Heart left ventricle (tissue), 13 donors: ENCODE measurements at regions not wholly inside any gene's neighbourhood (a gene's known extent, or its start where the extent isn't known, plus 50 kb on each side); places are given as distances from the start of the nearest gene placed in this dataset.

Experiments used
- CTCF ChIP-seq, 12 donors: fragments of 200-600 bp; sonication (generic) in 4 of 12; IDR thresholded peaks; one replicate each; pipeline versions ENCODE4 v1.5.0 to v1.8.0; 2018 to 2022; ENCODE audit warnings: antibody characterized with exemption in 12 of 12, mild to moderate bottlenecking in 5 of 12
- POLR2A ChIP-seq, 2 donors: fragments of 450-650 bp; IDR thresholded peaks; one replicate each; pipeline ENCODE4 v1.6.1; 2017; ENCODE audit warnings: antibody characterized with exemption in 2 of 2, mild to moderate bottlenecking in 2 of 2, moderate library complexity in 2 of 2
- donor health status: ischemic (EF 13 %, LVEDD 7.1; RV severe dilation, severe dysfunction).
- donor health status: DM: no; HTN: yes; CAD: no.
- donor health status: DM: no; HTN: no; CAD: no.
- donor health status: ischemic (EF 25% LVEDD 6.9; RV normal size, moderate dysfunction).
- donor health status: ischemic (EF 25% LVEDD 5.7; RV mildly dilated, moderate dysfunction).
- donor health status: ischemic (EF 35%, LVEDD 5.7; RV mildly dilated, moderate dysfunction).
- donor health status: nonischemic (EF 11% LVEDD 7.7; RV severe dilation, severe dysfunction).
- donor health status: DM: yes; HTN: yes; CAD: no.
- donor health status: PGD.
- donor health status: ischemic (EF 29% LVEDD 5.4; RV normal size, mild dysfunction).
- donor health status: nonischemic (EF 23%, LVEDD 6.1; RV moderate dilation, normal function).

DNA sequence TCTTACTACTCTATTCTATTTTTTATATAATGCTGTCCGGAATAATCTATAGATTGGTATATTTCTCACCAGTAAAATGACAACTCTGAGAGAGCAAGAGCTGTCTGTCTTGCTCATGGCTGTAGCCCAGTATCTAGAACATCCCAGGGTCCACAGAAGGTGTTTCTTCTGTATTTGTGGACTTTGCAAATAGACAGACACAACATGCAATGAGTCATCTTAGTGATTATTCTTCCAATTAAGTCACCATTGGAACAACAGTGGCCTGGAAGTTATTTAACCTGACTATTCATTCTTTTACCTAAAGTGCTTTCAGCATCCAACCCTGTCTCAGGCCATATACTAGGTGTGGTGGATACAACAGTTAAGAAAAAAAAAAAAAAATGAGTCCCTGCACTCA, 179.5 kb downstream of the PPARGC1A start:
- TF ChIP-seq CTCF (IDR thresholded peaks at IDR 0.05) (no peak), POLR2A (IDR thresholded peaks at IDR 0.05) (no peak)
